ENCODE measurements at regions not wholly inside any gene's neighbourhood (a gene's known extent, or its start where the extent isn't known, plus 50 kb on each side); places are given as distances from the start of the nearest gene placed in this dataset.
A peak's percentile ranks its signal among the peaks of the same experiment; 100 is the strongest.
"Not testable (repeated sequence)": the region's sequence is repeated elsewhere in the genome, so short reads cannot be mapped to it uniquely, and the experiment has no call there.

GRCh38 chr16:52727441-52727840 is 180.5 kb upstream of the TOX3 start:
- peak; percentile 38 for DNase-seq

GRCh38 chr16:52725461-52725860 is 178.5 kb upstream of the TOX3 start:
- no peak for DNase-seq

- no peak for DNase-seq
These were observed 178.1 kb upstream of the TOX3 start for GRCh38 chr16:52725043-52725442.

GRCh38 chr16:52721331-52721730 is 174.4 kb upstream of the TOX3 start:
- DNase-seq: no peak

GRCh38 chr16:52718046-52718445 is 171.1 kb upstream of the TOX3 start:
- no peak for DNase-seq

- DNase-seq: no peak
These were observed 166.8 kb upstream of the TOX3 start for GRCh38 chr16:52713740-52714139.

- no peak for DNase-seq
These were observed 162.4 kb upstream of the TOX3 start for GRCh38 chr16:52709306-52709705.

- DNase-seq: no peak
These were observed 161.5 kb upstream of the TOX3 start for GRCh38 chr16:52708476-52708875.

GRCh38 chr16:52707676-52708337 is 160.9 kb upstream of the TOX3 start:
- no peak for DNase-seq

- DNase-seq: no peak
These were observed 158.2 kb upstream of the TOX3 start for GRCh38 chr16:52705122-52705521.

GRCh38 chr16:52697971-52698370 is 151.0 kb upstream of the TOX3 start:
- no peak for DNase-seq

- no peak for DNase-seq
These were observed 149.2 kb upstream of the TOX3 start for GRCh38 chr16:52696126-52696525.

- DNase-seq: no peak
These were observed 143.5 kb upstream of the TOX3 start for GRCh38 chr16:52690468-52690867.

GRCh38 chr16:52680993-52681392 is 134.1 kb upstream of the TOX3 start:
- DNase-seq: peak; percentile 63

- no peak for DNase-seq
These were observed 130.6 kb upstream of the TOX3 start for GRCh38 chr16:52677501-52677900.

GRCh38 chr16:52676959-52677358 is 130.0 kb upstream of the TOX3 start:
- no peak for DNase-seq

- DNase-seq: no peak
These were observed 124.6 kb upstream of the TOX3 start for GRCh38 chr16:52671590-52671989.

- DNase-seq: no peak
These were observed 111.0 kb upstream of the TOX3 start for GRCh38 chr16:52657924-52658323.

GRCh38 chr16:52655916-52656315 is 109.0 kb upstream of the TOX3 start:
- not testable (repeated sequence) for DNase-seq

- DNase-seq: not testable (repeated sequence)
These were observed 108.2 kb upstream of the TOX3 start for GRCh38 chr16:52655156-52655555.

GRCh38 chr16:52652033-52652432 is 105.1 kb upstream of the TOX3 start:
- DNase-seq: no peak

GRCh38 chr16:52650789-52651188 is 103.8 kb upstream of the TOX3 start:
- no peak for DNase-seq

- DNase-seq: no peak
These were observed 103.4 kb upstream of the TOX3 start for GRCh38 chr16:52650318-52650717.

- no peak for DNase-seq
These were observed 102.9 kb upstream of the TOX3 start for GRCh38 chr16:52649870-52650269.

- DNase-seq: no peak
These were observed 100.6 kb upstream of the TOX3 start for GRCh38 chr16:52647588-52647987.

GRCh38 chr16:52643006-52643405 is 96.1 kb upstream of the TOX3 start:
- DNase-seq: no peak
